Pancreas (tissue), 10 donors: ENCODE measurements at regions not wholly inside any gene's neighbourhood (a gene's known extent, or its start where the extent isn't known, plus 50 kb on each side); places are given as distances from the start of the nearest gene placed in this dataset.

Source experiments
- ATAC-seq, 4 donors: fragments of 200-7000 bp; cut with Tn5 transposase; one replicate each; pipeline versions ENCODE4 v1.8.0 to v1.9.1; 2020; ENCODE audit warnings: mild to moderate bottlenecking in 4 of 4, moderate library complexity in 4 of 4
- DNase-seq, 6 donors: peaks; one replicate each; pipeline ENCODE4 v3.0.0-alpha.2; 2020
- FAIRE-seq: peaks from 2 replicates; lab custom pipeline; 2012; peaks lifted over from hg19 to GRCh38; lab: Jason Lieb, UNC
- H3K27ac ChIP-seq, 4 donors: fragments of 200-600 bp; sonication (generic); 1 replicate in 3 of 4; 2 replicates in 1 of 4; pipeline versions ENCODE4 v1.5.0 to v1.8.0; 2020
- H3K27me3 ChIP-seq, 4 donors: fragments of 200-600 bp; one replicate each; pipeline ENCODE4 v1.8.0; 2021
- H3K36me3 ChIP-seq, 3 donors: fragments of 200-600 bp; sonication (generic) in 1 of 3; one replicate each; pipeline versions ENCODE4 v1.5.0 to v1.8.0; 2020 to 2021
- H3K4me1 ChIP-seq, 3 donors: fragments of 200-600 bp; one replicate each; pipeline ENCODE4 v1.8.0; 2021
- H3K4me3 ChIP-seq, 4 donors: fragments of 200-600 bp; sonication (generic) in 2 of 4; one replicate each; pipeline versions ENCODE4 v1.5.0 to v1.8.0; 2020 to 2021
- H3K9me3 ChIP-seq, 4 donors: fragments of 200-600 bp; one replicate each; pipeline ENCODE4 v1.8.0; 2021
- CTCF ChIP-seq, 4 donors: fragments of 200-600 bp; sonication (generic) in 3 of 4; IDR thresholded peaks; one replicate each; pipeline versions ENCODE4 v1.5.0 to v1.8.0; 2021; ENCODE audit warnings: antibody characterized with exemption in 4 of 4
- WGBS, 2 donors: extraction: QIAGEN DNeasy Blood & Tissue Kit; methylation state at CpG; one replicate each; pipeline ENCODE4 v1.1.7; 2013; 5-methylcytosine and 5-hydroxymethylcytosine counted together
- intact Hi-C, 3 donors: fragments of 100-400 bp; cut with DNase I; formaldehyde crosslinking; loops; one replicate each; pipeline versions ENCODE4 v1.11.1 to v1.14.2; 2022
- donor health status: healthy with polysubstance abuse.
- donor health status: DM: no; HTN: no; CAD: no; lungs with moderate emphysema.
- donor health status: DM: no; HTN: no; CAD: no.
- donor health status: control.
- donor health status: control.
- donor health status: Bipolar disorder and iron deficiency.
- donor health status: DM: yes; HTN: yes; CAD: no.
- donor health status: DM: no; HTN: no; CAD: no.
- donor health status: DM: no; HTN: no; CAD: no.
- donor health status: DM: yes; HTN: yes; CAD: no.

- Histone ChIP-seq H3K27me3 (no peaks in the 10 kb centered on the region), H3K9me3 (no peaks in the 10 kb centered on the region), H3K27ac (no peak overlapping the region), H3K4me3 (no peak overlapping the region), H3K36me3 (no peaks in the 10 kb centered on the region), H3K4me1 (no peaks in the 10 kb centered on the region)
- TF ChIP-seq CTCF (IDR thresholded peaks at IDR 0.05) = no peak
- WGBS, 2 donors = 86 to 92% methylated on average over 7 of the region's 7 CpGs
- DNase-seq (no peak), FAIRE-seq (no peak), ATAC-seq (no peak)
- intact Hi-C loops = no loop called here
Observed at GRCh38 chr7:121515630-121516401, 119.7 kb upstream of the FAM3C start.

GRCh38 chr7:121515229-121515628, 119.1 kb upstream of the FAM3C start:
- Histone ChIP-seq H3K27ac (no peak overlapping the region), H3K9me3 (no peaks in the 10 kb centered on the region), H3K27me3 (no peaks in the 10 kb centered on the region), H3K4me3 (no peak overlapping the region), H3K36me3 (no peaks in the 10 kb centered on the region), H3K4me1 (no peaks in the 10 kb centered on the region)
- no peak for TF ChIP-seq CTCF (IDR thresholded peaks at IDR 0.05)
- FAIRE-seq (no peak), DNase-seq (no peak), ATAC-seq (no peak)
- intact Hi-C loops = no loop called here
- 82 to 93% methylated on average over 2 of the region's 2 CpGs for WGBS, 2 donors

- WGBS, 2 donors = 89 to 90% methylated on average over 1 of the region's 1 CpG
- Histone ChIP-seq H3K27me3 (no peaks in the 10 kb centered on the region), H3K4me1 (no peaks in the 10 kb centered on the region), H3K9me3 (no peaks in the 10 kb centered on the region), H3K4me3 (no peak overlapping the region), H3K36me3 (no peaks in the 10 kb centered on the region), H3K27ac (no peak overlapping the region)
- no peak for TF ChIP-seq CTCF (IDR thresholded peaks at IDR 0.05)
- intact Hi-C loops = no loop called here
- FAIRE-seq (no peak), DNase-seq (no peak), ATAC-seq (no peak)
Observed at GRCh38 chr7:121513105-121513504, 117.0 kb upstream of the FAM3C start.

- ATAC-seq (no peak), FAIRE-seq (no peak), DNase-seq (no peak)
- H3K4me1 ChIP-seq = no peaks in the 10 kb centered on the region
- no peaks in the 10 kb centered on the region for H3K36me3 ChIP-seq
- intact Hi-C loops = no loop called here
- WGBS, 2 donors = 88 to 93% methylated on average over 5 of the region's 5 CpGs
- no peak for TF ChIP-seq CTCF (IDR thresholded peaks at IDR 0.05)
- H3K27ac ChIP-seq = no peak overlapping the region
- H3K27me3 ChIP-seq = no peaks in the 10 kb centered on the region
- H3K9me3 ChIP-seq = no peaks in the 10 kb centered on the region
- no peak overlapping the region for H3K4me3 ChIP-seq
Observed at GRCh38 chr7:121510858-121511482, 114.9 kb upstream of the FAM3C start.

- Histone ChIP-seq H3K4me3 (no peak overlapping the region), H3K27ac (no peak overlapping the region), H3K4me1 (no peaks in the 10 kb centered on the region), H3K27me3 (no peaks in the 10 kb centered on the region), H3K36me3 (no peaks in the 10 kb centered on the region), H3K9me3 (no peaks in the 10 kb centered on the region)
- DNase-seq (peak in 2 of 6 donors; percentile 7 to 44), FAIRE-seq (no peak), ATAC-seq (peak in 2 of 4 donors; percentile 70 to 72)
- no peak for TF ChIP-seq CTCF (IDR thresholded peaks at IDR 0.05)
- intact Hi-C loops = no loop called here
- WGBS, 2 donors = 82 to 90% methylated on average over 2 of the region's 2 CpGs
Observed at GRCh38 chr7:121510302-121510701, 114.2 kb upstream of the FAM3C start.
